Epithelial cell of proximal tubule (primary cell): ENCODE measurements at regions not wholly inside any gene's neighbourhood (a gene's known extent, or its start where the extent isn't known, plus 50 kb on each side); places are given as distances from the start of the nearest gene placed in this dataset.

ENCODE experiments used
- DNase-seq: peaks from one replicate; pipeline ENCODE4 v3.0.0-alpha.2; 2011; ENCODE audit warnings: low read depth
- H3K4me3 ChIP-seq: 2 replicates; pipeline ENCODE4 v1.5.1; 2011; ENCODE audit warnings: low read depth, mild to moderate bottlenecking, low read length
- CTCF ChIP-seq: conservative IDR thresholded peaks from 2 replicates; pipeline ENCODE4 v1.5.1; 2012; ENCODE audit warnings: low read depth, mild to moderate bottlenecking, low read length

- peak; percentile 73 for TF ChIP-seq CTCF
- peak overlapping the region; percentile 33 for H3K4me3 ChIP-seq
Measured at GRCh38 chr18:70489986-70490933, 201.4 kb downstream of the SOCS6 start.

GRCh38 chr18:70489571-70489970, 200.7 kb downstream of the SOCS6 start:
- peak overlapping the region; percentile 33 for H3K4me3 ChIP-seq
- TF ChIP-seq CTCF = no peak
- no peak for DNase-seq

More at GRCh38 chr18:70489986-70490933, 201.4 kb downstream of the SOCS6 start:
- DNase-seq = peak; percentile 27

- DNase-seq = no peak
Measured at GRCh38 chr18:70469916-70470315, 181.1 kb downstream of the SOCS6 start.

GRCh38 chr18:70468861-70469547, 180.2 kb downstream of the SOCS6 start:
- no peak overlapping the region for H3K4me3 ChIP-seq
- no peak for TF ChIP-seq CTCF
- no peak for DNase-seq

More at GRCh38 chr18:70469916-70470315, 181.1 kb downstream of the SOCS6 start:
- TF ChIP-seq CTCF = no peak
- no peak overlapping the region for H3K4me3 ChIP-seq

- peak; percentile 56 for TF ChIP-seq CTCF
- DNase-seq = peak; percentile 7
- H3K4me3 ChIP-seq = peak overlapping the region; percentile 44
Measured at GRCh38 chr18:70464343-70465114, 175.7 kb downstream of the SOCS6 start.

GRCh38 chr18:70463085-70463484, 174.2 kb downstream of the SOCS6 start:
- DNase-seq = no peak
- no peak for TF ChIP-seq CTCF
- no peak overlapping the region for H3K4me3 ChIP-seq
